NCI-H1105 treated with DMSO at 0.1 percent for 48 hours (cell line): ENCODE measurements at regions not wholly inside any gene's neighbourhood (a gene's known extent, or its start where the extent isn't known, plus 50 kb on each side); places are given as distances from the start of the nearest gene placed in this dataset.
"Not testable (repeated sequence)": the region's sequence is repeated elsewhere in the genome, so short reads cannot be mapped to it uniquely, and the experiment has no call there.

Experiments
- DNase-seq: peaks from one replicate; lab custom pipeline; 2025; lab: John Stamatoyannopoulos, UW

DNA sequence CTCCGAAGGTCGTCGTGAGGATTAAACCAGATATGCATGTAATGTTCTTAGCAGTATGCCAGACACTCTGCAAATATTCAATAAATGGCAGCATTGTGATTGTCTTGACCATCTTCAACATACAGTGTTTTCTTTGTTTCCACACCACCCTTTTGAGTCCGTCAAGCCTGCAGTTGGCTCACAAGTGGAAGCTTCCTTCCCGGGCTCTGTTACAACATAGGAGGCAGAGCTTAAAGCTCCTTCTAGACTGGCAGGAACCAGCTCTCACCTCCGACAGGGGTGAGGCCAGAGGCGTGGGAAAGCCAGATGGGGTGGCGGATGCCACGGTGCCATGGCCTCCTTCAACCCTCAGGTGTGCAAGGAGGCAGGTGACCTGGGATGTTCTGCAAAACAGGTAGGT is 138.3 kb downstream of the FOXL1 start:
- no peak for DNase-seq

DNA sequence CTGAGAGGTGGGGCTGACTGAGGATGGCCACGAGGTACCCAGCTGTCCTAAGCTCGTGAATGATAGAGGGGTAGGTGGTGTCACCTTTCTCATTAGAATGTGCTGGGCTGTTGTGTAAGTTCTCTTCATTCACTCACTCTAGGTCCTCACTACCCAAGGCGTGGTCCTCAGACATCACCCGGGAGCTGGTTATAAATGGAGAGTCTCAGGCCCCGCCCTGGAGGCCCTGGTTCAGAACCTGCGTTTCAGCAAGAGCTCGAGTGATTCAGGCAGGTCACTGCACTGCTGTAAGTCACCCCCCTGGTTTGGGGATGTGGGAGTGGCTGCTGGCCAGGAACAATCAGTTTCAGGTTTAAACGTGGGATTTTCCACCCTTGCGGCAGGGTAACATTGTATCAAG is 139.8 kb downstream of the FOXL1 start:
- DNase-seq, result no peak

DNA sequence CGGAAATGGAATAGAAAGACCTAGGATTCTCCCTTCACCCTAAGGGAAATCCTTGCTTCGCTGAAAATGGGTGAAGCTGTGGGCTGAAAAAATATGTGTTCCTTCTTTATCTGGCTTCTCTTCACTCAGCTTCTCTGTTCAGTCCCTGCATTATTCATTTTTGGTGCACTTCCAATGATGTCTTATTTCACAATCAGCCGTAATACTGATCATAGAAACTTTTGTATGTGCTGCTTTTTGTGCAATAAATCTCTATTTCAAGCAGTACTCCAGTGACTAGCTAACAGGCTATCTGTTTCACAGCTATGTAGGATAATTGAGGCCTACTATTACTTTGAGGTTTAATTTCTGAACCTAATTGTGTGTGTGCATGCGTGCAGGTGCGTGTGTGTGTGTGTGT is 144.6 kb downstream of the FOXL1 start:
- DNase-seq, result no peak

DNA sequence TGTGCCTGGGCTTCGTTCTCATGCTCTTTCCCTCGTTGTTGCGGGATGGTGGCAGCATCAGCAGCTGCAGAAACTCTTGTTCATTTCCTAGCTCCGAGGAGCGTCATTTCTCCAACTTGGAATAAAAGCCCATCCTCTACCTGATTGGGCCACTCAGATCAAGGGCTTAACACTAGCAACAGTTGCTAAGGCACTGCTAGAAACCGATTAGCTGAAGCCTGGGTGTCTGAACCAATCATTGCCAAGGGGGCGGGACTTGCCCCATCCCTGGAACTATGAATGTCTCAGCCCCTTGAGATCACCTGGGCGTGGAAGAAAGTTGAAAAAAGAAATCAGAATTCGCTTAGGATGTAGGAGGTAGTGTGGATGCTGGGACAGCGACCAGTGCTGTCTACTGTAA is 145.3 kb downstream of the FOXL1 start:
- no peak for DNase-seq

DNA sequence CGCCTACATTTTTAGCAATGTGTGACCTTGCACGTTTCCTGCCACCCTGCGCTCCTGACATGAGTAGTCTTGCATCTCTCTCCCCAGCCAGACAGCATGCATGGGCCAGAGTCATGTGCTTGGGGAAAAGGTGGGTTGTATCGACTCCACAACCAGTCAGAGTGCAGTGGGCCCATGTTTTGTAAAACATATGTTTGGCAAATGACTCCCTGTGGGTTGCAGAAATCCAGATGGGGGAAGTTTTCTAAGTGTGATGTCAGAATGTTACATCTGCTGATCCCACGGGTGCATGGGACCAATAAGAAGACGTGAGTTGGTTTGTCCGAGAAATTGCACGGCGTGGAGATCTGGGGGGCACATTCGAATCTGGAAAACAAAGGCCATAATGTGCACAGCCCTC is 147.1 kb downstream of the FOXL1 start:
- DNase-seq, result no peak

DNA sequence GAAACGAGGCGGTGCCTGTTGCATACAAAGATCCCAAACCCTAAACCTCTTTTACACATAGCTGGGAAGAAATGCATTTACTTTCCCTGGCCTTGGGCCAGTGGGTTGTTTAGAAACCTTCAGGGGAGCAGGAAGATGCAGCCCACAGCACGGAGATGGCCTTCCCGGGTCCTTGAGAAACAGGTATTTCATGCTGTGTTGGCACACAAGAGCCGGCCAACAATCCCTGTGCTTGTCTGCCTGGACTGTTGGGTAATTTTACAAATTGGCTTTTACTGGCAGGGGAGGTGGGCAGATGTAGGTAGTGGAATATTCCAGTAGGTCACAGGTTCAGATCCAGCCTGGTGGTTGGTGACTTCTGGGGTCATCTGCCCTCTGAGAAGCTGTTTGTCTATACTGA is 148.0 kb downstream of the FOXL1 start:
- no peak for DNase-seq

DNA sequence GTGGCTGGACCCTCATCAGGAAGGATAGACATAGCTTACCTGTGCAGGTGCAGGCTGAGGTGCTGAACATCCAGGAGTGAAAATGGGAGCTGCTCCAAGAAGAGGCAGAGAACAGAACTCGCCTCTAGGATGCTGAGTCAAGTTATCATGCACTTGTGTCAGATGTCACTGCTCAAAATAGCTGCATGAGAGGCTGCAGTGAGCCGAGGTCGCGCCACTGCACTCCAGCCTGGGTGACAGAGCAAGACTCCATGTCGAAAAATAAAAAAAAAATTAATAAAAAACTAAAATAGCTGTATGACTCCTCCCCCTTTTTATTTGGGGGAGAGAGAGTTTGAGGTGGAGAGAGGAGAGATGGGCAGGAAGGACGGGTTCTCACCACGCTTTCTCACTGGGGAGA is 148.8 kb downstream of the FOXL1 start:
- no peak for DNase-seq

DNA sequence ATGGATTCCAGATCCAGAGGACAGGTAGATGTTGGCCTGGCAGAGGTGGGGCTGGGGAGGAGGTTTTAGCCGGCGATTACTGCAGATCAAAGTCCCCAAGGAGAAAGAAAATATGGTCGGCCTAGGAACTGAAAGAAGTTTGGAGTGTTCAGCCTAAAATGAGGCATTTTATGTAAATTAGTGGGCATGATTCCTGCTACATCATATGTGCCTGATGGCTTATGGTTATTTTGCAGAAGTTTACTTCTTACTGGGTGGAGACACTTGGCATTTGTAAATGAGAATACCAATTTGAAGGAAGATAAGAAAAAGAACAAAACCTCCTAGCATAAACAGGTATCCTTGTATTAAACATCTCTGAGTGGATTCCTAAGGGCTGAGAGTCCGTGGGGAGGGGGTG is 149.3 kb downstream of the FOXL1 start:
- no peak for DNase-seq

DNA sequence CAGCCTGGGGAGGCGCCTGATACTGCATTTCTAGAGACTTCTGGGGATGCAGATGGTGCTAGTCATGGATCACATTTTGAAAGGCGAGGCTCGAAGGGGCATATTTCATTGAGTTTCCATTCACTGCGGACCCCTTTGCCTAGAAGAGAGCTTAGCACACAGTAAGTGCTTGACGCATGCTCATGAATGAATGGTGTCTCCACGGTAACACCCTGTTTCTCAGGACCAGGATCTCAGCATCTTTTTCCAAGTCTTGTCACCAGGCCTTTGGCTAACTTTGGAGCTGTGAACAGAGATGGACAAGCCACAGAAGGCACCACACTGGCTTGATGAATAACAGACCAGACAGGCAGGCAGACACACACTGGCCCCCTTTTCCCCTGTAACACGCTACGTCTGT is 151.3 kb downstream of the FOXL1 start:
- no peak for DNase-seq

DNA sequence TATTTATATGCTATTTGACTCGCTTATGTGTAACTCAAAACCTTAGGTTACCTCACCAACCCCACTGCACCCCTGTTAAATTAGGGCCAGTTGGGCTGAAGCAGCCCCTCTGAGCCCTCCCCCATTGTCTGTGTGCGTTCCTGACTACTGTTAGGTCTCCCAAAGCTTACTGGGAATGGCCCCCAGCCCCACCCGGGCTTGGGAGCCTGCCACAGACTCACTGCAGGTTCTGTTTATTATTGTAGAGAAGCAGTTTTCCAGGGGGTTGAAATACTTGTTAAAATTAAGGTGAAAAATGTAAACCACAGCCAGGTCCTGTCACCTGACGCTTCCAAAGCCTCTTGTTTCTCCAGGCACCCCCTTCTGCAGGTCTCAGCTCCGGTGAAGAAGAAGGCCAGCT is 151.7 kb downstream of the FOXL1 start:
- DNase-seq, result no peak

DNA sequence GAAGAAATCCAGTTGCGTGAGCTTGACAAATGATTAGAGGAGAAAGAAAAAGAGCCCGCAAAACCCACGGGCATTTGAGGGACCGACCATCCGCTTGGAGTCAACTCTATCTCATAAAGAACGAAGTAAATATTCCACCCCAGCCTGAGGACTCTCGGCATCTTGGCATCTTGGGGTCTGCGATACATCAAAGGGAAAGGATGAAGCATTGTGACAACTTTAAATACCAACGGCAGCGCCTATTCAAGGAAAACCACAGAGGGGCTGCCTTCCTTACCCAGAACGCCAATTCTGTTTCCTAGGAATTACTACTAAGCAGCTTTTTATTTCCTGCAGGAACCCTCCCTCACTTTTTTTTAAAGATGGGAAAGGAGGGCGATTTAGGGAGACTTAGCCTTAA is 152.2 kb downstream of the FOXL1 start:
- no peak for DNase-seq

DNA sequence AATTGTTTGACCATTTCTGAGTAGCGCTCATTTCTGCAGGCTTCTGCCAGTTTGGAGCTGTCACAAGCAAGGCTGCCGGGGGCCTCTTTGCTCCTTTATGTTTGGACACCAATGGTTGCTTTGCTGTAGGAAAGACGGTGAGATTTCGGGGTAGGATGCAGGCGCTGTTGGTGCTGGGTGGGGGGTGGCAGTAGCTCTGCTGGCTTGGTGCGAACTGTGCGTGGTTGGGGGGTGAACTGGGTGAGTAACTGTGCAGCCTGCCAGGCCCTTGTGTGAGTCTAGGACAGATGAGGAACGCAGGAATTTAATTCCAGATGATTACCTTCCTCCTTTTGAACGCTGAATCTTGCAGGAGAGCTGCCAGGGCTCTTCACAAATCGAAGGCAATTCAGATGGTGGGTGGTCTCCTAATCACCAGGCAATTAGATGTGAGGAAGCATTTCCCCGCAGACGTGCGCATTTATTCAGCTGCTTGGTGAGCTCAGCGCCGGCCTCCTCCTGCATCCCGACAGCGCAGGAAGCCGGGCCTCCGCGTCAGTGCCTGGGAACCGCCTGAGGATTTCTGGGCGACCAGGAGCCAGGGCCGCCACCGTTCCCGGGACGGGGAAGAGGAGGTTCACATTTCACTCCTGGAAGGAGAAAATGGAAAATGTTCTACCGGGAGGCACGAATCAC is 154.4 kb downstream of the FOXL1 start:
- DNase-seq, result no peak

DNA sequence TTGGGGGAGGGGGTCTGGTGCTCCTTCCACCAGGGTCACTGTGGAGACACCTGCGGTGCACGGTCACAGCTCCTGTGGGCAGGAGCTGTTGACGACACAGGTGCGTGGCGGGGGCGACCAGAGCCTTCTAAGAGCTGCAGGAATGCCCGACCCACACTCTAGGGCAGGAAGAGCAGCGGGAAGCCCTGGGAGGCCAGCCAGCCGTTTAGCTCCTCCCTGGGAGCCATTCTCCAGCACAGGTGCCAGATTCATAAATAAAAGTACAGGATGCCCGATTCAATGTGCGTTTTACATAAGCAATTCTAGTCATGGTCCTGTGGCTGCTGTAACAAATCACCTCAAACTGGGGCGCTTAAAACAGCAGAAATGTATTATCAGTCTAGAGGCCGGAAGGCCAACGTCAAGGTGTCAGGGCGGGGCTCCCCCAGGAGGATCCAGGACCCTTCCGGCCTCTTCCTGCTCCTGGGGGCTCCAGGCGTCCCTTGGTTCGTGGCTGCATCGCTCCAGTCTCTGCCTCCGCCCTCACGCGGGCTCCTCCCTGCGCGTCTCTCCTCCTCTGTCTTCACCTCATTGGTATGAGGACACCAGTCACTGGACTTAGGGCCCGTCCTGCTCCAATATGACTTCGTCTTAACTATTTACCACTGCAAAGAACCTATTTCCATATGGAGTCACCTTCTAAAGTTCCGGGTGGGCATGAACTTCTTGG is 155.4 kb downstream of the FOXL1 start:
- no peak for DNase-seq

DNA sequence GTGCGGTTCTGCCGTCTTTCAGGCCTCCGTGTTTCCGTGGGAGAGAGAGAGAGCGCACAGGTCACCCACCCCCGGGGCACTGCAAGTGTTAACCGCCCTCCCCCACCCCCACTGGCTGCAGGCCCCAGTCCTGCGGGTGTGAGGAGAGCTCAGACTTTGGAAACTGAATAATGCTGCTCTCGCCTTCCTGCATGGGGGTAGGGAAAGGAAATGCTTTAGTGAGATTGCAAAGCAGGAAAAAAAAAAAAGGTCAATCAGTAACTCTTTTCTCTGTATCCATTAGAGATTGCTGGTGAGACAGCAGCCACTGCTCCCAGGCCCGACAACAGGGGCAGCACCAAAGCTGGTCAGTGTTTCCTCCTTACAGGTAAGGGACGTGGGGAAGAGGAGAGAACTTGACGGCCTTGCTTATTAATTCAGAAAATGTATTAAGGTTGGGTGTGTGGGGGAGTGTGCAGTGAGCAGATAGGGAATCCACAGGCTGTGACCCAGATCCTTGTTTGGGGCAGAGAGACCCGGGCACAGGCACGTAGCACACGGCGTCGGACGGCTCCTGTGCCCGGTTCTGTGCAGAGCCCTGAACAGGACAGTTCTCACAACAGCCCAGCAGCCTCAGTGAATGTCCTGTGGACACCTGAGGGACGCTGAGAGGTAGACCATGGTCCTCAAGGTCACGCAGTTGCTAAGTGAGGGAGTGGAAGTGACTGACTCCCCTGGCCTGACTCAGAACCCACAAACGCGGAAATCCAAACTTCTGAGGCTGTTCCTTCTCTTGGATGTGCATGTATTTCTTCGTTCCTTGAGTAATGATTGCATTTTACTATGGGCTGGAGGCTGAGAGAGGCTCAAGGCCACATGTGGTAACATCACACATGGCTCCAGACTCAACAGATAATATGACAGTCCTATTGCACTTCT is 156.5 kb downstream of the FOXL1 start:
- DNase-seq, result no peak

DNA sequence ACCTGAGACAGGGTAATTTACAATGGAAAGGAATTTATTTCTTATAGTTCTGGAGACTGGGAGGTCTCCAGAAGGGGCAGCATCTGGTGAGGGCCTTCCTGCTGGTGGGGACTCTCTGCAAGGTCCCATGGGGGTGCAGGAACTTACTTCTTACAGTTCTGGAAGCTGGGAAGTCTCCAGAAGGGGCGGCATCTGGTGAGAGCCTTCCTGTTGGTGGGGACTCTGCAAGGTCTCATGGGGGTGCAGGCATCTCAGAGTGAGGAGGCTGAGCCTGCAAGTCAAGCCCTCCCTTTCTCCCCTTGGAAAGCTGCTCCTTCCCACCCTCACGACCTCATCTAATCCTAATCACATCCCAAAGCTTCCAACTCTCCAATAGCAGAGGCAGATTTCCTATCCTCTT is 157.4 kb downstream of the FOXL1 start:
- DNase-seq, result no peak

DNA sequence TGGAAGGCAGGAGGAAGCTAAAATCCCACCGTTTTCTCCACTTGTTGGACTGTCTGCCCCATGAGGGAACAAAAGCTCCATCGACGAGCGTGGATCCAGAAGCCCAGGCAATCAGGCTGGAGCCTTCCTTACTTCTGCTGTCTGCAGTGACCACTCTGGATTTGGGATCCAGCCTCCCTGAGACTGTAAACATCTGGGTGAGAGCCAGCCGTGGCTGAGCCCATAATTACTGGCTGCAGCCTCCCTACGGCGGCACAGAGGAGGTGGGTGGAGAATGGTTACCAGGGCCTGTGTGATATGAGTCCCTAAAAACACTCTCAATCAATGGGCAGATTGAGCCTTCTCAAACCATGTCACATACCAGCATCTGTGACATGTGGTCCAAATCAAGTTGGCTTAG is 158.2 kb downstream of the FOXL1 start:
- DNase-seq, result no peak

DNA sequence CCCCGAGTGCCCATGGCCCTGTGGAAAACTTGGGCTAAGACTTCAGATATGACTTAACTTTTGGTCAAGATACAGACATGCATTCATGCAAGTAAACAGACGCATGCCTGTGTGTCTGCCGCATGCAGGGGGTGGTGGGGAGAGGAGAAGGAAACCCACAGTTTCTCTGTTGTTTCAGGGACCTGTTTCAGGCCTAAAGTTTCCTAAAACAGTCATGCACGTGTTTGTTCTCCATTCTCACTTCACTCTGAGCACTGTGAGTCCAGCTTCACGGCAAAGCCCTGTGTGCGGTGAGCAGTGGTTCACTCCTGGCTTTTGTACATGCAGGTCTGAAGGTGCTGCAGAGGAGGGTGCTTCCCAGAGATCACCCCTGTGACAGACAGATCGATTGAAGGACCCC is 158.7 kb downstream of the FOXL1 start:
- no peak for DNase-seq

DNA sequence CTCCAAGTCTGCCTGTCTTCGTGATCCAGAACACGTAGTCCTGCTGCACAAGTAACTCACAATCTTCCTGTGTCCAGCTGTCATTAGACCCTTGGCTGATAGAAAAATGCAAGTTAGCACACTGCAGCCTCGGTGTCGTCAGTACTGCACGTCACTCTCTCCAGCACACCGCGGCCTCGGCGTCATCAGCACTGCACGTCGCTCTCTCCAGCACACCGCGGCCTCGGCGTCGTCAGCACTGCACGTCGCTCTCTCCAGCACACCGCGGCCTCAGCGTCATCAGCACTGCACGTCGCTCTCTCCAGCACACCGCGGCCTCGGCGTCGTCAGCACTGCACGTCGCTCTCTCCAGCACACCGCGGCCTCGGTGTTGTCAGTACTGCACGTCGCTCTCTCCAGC is 160.0 kb downstream of the FOXL1 start:
- DNase-seq, result not testable (repeated sequence)

DNA sequence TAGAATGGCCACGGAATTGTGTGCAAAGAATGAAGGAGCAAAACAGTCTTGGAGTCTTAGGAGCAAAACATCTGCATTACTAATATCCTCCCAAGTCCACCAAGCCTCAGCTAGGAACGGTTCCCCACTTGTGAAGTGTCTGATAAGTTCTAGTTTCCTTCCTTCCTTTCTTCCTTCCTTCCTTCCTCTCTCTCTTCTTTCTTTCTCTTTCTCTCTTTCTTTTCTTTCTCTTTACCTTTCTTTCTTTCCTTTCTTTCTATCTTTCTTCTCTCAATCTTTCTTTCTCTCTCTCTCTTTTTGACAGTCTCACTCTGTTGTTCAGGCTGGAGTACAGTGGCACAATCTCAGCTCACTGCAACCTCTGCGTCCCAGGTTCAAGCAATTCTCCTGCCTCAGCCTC is 160.8 kb downstream of the FOXL1 start:
- no peak for DNase-seq

DNA sequence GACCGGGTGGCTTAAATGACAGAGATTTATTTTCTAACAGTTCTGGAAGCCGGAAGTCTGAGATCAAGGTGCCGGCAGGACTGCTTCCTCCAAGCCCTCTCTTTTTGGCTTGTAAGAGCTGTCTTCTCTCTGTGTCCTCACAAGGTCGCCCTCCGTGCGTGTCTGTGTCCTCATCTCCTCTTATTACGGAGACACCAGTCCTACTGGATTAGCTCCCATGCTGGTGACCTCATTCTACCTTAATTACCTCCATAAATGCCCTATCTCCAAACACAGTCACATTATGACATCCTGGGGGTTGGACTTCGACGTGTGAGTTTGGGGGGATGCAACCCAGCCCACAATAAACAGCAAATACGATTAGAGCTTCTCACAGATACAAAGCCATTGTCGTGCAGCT is 161.5 kb downstream of the FOXL1 start:
- DNase-seq, result no peak

DNA sequence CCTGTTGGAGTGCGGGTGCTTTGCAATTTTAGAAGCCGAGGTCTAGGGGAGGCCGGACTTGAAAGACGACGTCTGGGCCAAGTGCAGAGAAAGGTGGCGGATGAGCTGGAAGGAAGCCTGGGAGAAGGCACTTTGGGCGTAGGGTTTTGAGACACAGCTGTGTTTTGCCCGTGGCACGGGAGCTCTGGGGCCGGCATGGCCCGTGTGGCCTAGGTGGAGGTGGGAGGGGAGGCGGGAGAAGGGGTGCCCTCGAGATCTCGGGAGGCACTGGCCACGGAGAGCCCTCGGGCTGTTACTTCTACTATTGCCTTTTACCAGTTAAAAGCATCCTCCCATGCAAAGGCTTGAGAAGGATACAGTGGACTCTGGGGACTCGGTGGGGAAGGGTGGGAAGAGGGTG is 161.9 kb downstream of the FOXL1 start:
- no peak for DNase-seq

DNA sequence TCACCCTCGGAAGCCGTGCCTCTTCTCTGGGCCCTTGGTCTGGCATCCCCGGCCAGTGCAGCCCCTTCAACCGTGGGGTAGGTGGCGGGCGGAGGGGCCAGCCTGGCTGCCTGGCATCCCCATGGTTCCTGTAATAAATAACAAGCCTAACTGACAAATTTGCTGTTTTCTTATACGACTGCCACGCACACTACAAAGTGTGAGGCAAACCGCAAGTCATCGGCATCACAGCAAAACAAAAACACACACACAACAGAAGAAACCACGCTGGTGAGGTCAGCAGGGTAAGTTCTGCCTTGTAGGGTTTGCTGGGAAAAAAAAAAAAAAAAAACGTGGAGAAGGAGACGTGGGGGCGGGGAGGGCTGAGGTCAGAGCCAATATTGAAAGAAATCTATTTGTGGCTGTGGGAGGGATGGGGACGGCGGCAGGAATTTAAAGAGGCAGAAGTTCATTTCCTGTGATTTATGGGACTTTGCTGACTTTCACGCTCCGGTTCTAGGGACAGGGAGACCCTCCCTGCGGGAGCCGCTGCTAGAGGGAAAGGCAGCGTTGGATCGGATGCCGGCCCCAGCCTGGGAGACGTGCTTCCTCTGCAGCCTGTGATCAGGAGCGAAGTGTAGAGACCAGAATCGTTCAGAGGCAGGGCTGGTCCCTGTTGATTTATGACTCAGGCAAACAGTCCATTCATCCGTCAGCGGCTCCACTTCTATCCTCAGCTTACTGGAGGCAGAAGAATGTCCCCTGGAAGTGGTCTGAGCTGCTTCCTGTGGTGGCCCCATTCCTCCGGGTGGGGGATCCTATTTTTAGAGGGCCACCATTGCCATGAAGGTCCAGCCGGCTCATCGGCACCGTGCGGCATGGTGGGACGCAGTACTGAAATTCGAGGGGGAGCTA is 162.8 kb downstream of the FOXL1 start:
- DNase-seq, result no peak
